MCF 10A (cell line): ENCODE measurements at regions not wholly inside any gene's neighbourhood (a gene's known extent, or its start where the extent isn't known, plus 50 kb on each side); places are given as distances from the start of the nearest gene placed in this dataset.
"Not testable (repeated sequence)": the region's sequence is repeated elsewhere in the genome, so short reads cannot be mapped to it uniquely, and the experiment has no call there.

Source experiments
- BruUV-seq: library from RNA; stranded (reverse); fragments of 400-500 nt; replicated peaks from 2 replicates; lab custom pipeline; 2021; lab: Mats Ljungman, UMichigan
- CTCF ChIA-PET: fragments of 300-600 bp; sonication (Branson Sonifier 250); formaldehyde crosslinking; extraction: SDS; loops from one replicate; lab custom pipeline; 2021; ENCODE audit warnings: antibody characterized with exemption, inconsistent platforms; lab: Yijun Ruan, JAX
- POLR2A ChIA-PET: fragments of 300-600, 350-650 bp; sonication (Branson Sonifier 250); formaldehyde crosslinking; extraction: SDS; loops from one replicate; lab custom pipeline; 2020; ENCODE audit warnings: antibody characterized with exemption, inconsistent platforms; lab: Yijun Ruan, JAX
- DNase-seq: peaks from one replicate; pipeline ENCODE4 v3.0.0-alpha.2; 2018; ENCODE audit not compliant: unreplicated experiment
- H3K27ac Mint-ChIP-seq: one replicate; pipeline ENCODE4 v1.8.0; 2022; ENCODE audit warnings: mild to moderate bottlenecking, low read depth, mixed read lengths; ENCODE audit not compliant: unreplicated experiment
- H3K27me3 Mint-ChIP-seq: one replicate; pipeline ENCODE4 v1.8.0; 2022; ENCODE audit warnings: mixed read lengths; ENCODE audit not compliant: insufficient read depth, unreplicated experiment
- H3K36me3 Mint-ChIP-seq: one replicate; pipeline ENCODE4 v1.8.0; 2022; ENCODE audit warnings: mild to moderate bottlenecking, moderate library complexity, mixed read lengths; ENCODE audit not compliant: insufficient read depth, unreplicated experiment
- H3K4me1 Mint-ChIP-seq: one replicate; pipeline ENCODE4 v1.8.0; 2022; ENCODE audit warnings: mixed read lengths; ENCODE audit not compliant: insufficient read depth, unreplicated experiment
- H3K4me3 Mint-ChIP-seq: one replicate; pipeline ENCODE4 v1.8.0; 2022; ENCODE audit warnings: mild to moderate bottlenecking, moderate library complexity, mixed read lengths; ENCODE audit not compliant: unreplicated experiment
- H3K9me3 Mint-ChIP-seq: one replicate; pipeline ENCODE4 v1.8.0; 2022; ENCODE audit warnings: mixed read lengths; ENCODE audit not compliant: unreplicated experiment
- CTCF ChIP-seq: fragments of 200-600 bp; IDR thresholded peaks from one replicate; pipeline ENCODE4 v1.8.0; 2022; ENCODE audit warnings: antibody characterized with exemption, mild to moderate bottlenecking; ENCODE audit not compliant: unreplicated experiment
- intact Hi-C: fragments of 100-400 bp; cut with micrococcal nuclease; formaldehyde crosslinking; loops from 2 replicates; pipeline ENCODE4 v1.14.1; 2022

- intact Hi-C loops, result no loop called here
- no peak for DNase-seq
- no peak overlapping the region for H3K27ac Mint-ChIP-seq
- H3K4me3 Mint-ChIP-seq, result no peak overlapping the region
- no peaks in the 10 kb centered on the region for H3K9me3 Mint-ChIP-seq
- no peak for TF ChIP-seq CTCF
- POLR2A ChIA-PET, result no interaction called here
- peaks cover 7% of the 10 kb centered on the region for H3K4me1 Mint-ChIP-seq
- H3K36me3 Mint-ChIP-seq, result no peaks in the 10 kb centered on the region
- H3K27me3 Mint-ChIP-seq, result no peaks in the 10 kb centered on the region
- CTCF ChIA-PET, result interaction anchor here (0.6 kb wide), 1 partner anchor 330 kb away, joined by 3 read pairs; no protein-coding TSS in a partner anchor
- no TSS peak for BruUV-seq
Measured at GRCh38 chr1:147050654-147051053, 112.5 kb downstream of the NBPF12 start.

DNA sequence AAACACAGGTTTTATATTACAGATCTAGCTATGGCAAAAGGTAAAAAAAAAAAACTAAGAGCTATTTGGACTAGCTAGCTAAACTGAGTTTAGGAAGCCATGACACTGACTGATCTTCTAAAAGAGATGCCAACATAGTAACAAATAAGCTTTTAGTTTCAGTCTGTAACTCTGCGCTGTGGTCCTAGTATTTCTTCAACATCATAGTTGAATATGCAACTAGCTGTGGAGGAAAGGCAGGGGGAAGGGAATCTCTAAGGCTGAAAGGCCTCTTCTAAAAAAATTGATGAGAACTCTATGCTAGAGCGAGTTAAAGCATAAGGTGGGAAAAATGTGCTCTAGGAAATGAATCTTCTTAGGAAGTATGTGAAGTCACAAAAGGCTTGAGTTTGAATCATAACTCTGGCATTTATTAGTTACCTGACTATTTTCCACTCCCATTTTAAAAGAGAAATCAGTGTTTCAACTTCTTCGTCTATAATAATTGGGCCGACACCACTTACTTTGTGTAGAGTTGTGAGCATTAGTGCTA is 108.8 kb downstream of the NBPF12 start:
- peaks cover 14% of the 10 kb centered on the region for H3K27me3 Mint-ChIP-seq
- H3K4me1 Mint-ChIP-seq, BruUV-seq, H3K9me3 Mint-ChIP-seq, H3K36me3 Mint-ChIP-seq, DNase-seq, H3K27ac Mint-ChIP-seq, H3K4me3 Mint-ChIP-seq, intact Hi-C loops: not testable (repeated sequence)
- CTCF ChIA-PET, result interaction anchor here (1.3 kb wide), 1 partner anchor 17 kb away, joined by 3 read pairs; no protein-coding TSS in a partner anchor
- POLR2A ChIA-PET, result interaction anchor here (0.6 kb wide), 1 partner anchor 196 kb away, joined by 3 read pairs; no protein-coding TSS in a partner anchor

- intact Hi-C loops, result no loop called here
- Mint-ChIP-seq H3K27ac (no peak overlapping the region), H3K27me3 (peaks cover 14% of the 10 kb centered on the region), H3K9me3 (no peaks in the 10 kb centered on the region), H3K4me1 (peaks cover 7% of the 10 kb centered on the region), H3K36me3 (no peaks in the 10 kb centered on the region), H3K4me3 (no peak overlapping the region)
- BruUV-seq, result no TSS peak
- CTCF ChIA-PET, result interaction anchor here (1.3 kb wide), 1 partner anchor 17 kb away, joined by 3 read pairs; no protein-coding TSS in a partner anchor
- DNase-seq, result no peak
- TF ChIP-seq CTCF, result no peak
- POLR2A ChIA-PET, result interaction anchor here (0.6 kb wide), 1 partner anchor 197 kb away, joined by 3 read pairs; no protein-coding TSS in a partner anchor
Measured at GRCh38 chr1:147046189-147046862, 108.2 kb downstream of the NBPF12 start.
